GM12865 (cell line): ENCODE measurements at regions not wholly inside any gene's neighbourhood (a gene's known extent, or its start where the extent isn't known, plus 50 kb on each side); places are given as distances from the start of the nearest gene placed in this dataset.

Experiments
- DNase-seq: peaks from one replicate; pipeline ENCODE4 v3.0.0; 2010; ENCODE audit warnings: low read depth
- H3K4me3 ChIP-seq: 2 replicates; pipeline ENCODE4 v1.5.1; 2011; ENCODE audit warnings: mild to moderate bottlenecking, low read depth, low read length, control low read depth
- CTCF ChIP-seq: IDR thresholded peaks from 2 replicates; pipeline ENCODE4 v1.5.1; 2011; ENCODE audit warnings: low read length, control low read depth, low read depth, inconsistent platforms; ENCODE audit not compliant: insufficient read depth; ENCODE audit errors: missing control alignments

GRCh38 chr5:105953616-105954015 is 1717.1 kb downstream of the EFNA5 start:
- no peak overlapping the region for H3K4me3 ChIP-seq
- no peak for TF ChIP-seq CTCF
- no peak for DNase-seq

GRCh38 chr5:105952875-105953274 is 1717.9 kb downstream of the EFNA5 start:
- no peak for TF ChIP-seq CTCF
- DNase-seq, result no peak
- no peak overlapping the region for H3K4me3 ChIP-seq

- no peak for DNase-seq
- H3K4me3 ChIP-seq, result no peak overlapping the region
- no peak for TF ChIP-seq CTCF
These were observed 1723.3 kb downstream of the EFNA5 start for GRCh38 chr5:105947461-105947860.

- no peak for DNase-seq
- H3K4me3 ChIP-seq, result no peak overlapping the region
- no peak for TF ChIP-seq CTCF
These were observed 1725.3 kb downstream of the EFNA5 start for GRCh38 chr5:105945203-105945972.

GRCh38 chr5:105940181-105940580 is 1730.6 kb downstream of the EFNA5 start:
- no peak for DNase-seq
- no peak overlapping the region for H3K4me3 ChIP-seq
- no peak for TF ChIP-seq CTCF

GRCh38 chr5:105934171-105934570 is 1736.6 kb downstream of the EFNA5 start:
- DNase-seq, result no peak
- no peak overlapping the region for H3K4me3 ChIP-seq
- TF ChIP-seq CTCF, result no peak

GRCh38 chr5:105931881-105932421 is 1738.8 kb downstream of the EFNA5 start:
- DNase-seq, result no peak
- TF ChIP-seq CTCF, result no peak
- no peak overlapping the region for H3K4me3 ChIP-seq
